ENCODE measurements at regions not wholly inside any gene's neighbourhood (a gene's known extent, or its start where the extent isn't known, plus 50 kb on each side); places are given as distances from the start of the nearest gene placed in this dataset.

DNA sequence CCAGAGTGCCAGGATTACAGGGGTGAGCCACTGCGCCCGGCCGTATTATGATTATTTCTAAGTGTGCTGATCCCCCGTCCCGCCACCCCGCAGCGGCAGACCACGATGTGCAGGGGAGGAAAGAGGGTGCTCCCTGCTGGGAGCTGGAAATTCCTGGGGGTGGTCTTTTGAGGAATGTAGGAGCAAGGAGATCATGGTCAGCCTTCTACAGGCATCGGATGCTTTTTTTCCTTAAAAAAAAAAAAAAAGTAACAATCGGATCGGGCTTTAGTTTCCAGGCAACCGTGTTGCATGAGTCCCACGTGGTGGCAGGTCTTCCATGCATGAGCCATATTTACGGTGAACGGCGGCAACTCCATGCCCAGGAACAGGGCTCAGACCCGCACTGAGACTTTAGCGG, 74.2 kb upstream of the COX20 start:
- TF ChIP-seq, protein P1, sequence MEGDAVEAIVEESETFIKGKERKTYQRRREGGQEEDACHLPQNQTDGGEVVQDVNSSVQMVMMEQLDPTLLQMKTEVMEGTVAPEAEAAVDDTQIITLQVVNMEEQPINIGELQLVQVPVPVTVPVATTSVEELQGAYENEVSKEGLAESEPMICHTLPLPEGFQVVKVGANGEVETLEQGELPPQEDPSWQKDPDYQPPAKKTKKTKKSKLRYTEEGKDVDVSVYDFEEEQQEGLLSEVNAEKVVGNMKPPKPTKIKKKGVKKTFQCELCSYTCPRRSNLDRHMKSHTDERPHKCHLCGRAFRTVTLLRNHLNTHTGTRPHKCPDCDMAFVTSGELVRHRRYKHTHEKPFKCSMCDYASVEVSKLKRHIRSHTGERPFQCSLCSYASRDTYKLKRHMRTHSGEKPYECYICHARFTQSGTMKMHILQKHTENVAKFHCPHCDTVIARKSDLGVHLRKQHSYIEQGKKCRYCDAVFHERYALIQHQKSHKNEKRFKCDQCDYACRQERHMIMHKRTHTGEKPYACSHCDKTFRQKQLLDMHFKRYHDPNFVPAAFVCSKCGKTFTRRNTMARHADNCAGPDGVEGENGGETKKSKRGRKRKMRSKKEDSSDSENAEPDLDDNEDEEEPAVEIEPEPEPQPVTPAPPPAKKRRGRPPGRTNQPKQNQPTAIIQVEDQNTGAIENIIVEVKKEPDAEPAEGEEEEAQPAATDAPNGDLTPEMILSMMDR (IDR thresholded peaks at IDR 0.05) = no peak
- no peak for TF ChIP-seq POLR2A (IDR thresholded peaks at IDR 0.05)

Data from ovary (tissue), 3 donors.